ENCODE measurements at regions not wholly inside any gene's neighbourhood (a gene's known extent, or its start where the extent isn't known, plus 50 kb on each side); places are given as distances from the start of the nearest gene placed in this dataset.
A peak's percentile ranks its signal among the peaks of the same experiment; 100 is the strongest.

- no peak overlapping the region for H3K4me3 ChIP-seq (ENCODE audit: low read depth, low read length)
- no peak for DNase-seq (ENCODE audit: low read depth)
- TF ChIP-seq, protein P1, sequence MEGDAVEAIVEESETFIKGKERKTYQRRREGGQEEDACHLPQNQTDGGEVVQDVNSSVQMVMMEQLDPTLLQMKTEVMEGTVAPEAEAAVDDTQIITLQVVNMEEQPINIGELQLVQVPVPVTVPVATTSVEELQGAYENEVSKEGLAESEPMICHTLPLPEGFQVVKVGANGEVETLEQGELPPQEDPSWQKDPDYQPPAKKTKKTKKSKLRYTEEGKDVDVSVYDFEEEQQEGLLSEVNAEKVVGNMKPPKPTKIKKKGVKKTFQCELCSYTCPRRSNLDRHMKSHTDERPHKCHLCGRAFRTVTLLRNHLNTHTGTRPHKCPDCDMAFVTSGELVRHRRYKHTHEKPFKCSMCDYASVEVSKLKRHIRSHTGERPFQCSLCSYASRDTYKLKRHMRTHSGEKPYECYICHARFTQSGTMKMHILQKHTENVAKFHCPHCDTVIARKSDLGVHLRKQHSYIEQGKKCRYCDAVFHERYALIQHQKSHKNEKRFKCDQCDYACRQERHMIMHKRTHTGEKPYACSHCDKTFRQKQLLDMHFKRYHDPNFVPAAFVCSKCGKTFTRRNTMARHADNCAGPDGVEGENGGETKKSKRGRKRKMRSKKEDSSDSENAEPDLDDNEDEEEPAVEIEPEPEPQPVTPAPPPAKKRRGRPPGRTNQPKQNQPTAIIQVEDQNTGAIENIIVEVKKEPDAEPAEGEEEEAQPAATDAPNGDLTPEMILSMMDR (conservative IDR thresholded peaks at IDR 0.05; ENCODE audit: low read depth, low read length), result no peak
Measured at GRCh38 chr6:43843097-43843645, 73.2 kb downstream of the VEGFA start.

- TF ChIP-seq, protein P1 (conservative IDR thresholded peaks at IDR 0.05; ENCODE audit: low read depth, low read length), result no peak
- no peak overlapping the region for H3K4me3 ChIP-seq (ENCODE audit: low read depth, low read length)
- DNase-seq (ENCODE audit: low read depth), result no peak
Measured at GRCh38 chr6:43842231-43842794, 72.3 kb downstream of the VEGFA start.

GRCh38 chr6:43840490-43841218, 70.6 kb downstream of the VEGFA start:
- TF ChIP-seq, protein P1 (conservative IDR thresholded peaks at IDR 0.05; ENCODE audit: low read depth, low read length), result no peak
- DNase-seq (ENCODE audit: low read depth), result no peak
- no peak overlapping the region for H3K4me3 ChIP-seq (ENCODE audit: low read depth, low read length)

GRCh38 chr6:43838276-43839036, 68.4 kb downstream of the VEGFA start:
- no peak overlapping the region for H3K4me3 ChIP-seq (ENCODE audit: low read depth, low read length)
- DNase-seq (ENCODE audit: low read depth), result no peak
- TF ChIP-seq, protein P1 (conservative IDR thresholded peaks at IDR 0.05; ENCODE audit: low read depth, low read length), result peak; percentile 61

DNA sequence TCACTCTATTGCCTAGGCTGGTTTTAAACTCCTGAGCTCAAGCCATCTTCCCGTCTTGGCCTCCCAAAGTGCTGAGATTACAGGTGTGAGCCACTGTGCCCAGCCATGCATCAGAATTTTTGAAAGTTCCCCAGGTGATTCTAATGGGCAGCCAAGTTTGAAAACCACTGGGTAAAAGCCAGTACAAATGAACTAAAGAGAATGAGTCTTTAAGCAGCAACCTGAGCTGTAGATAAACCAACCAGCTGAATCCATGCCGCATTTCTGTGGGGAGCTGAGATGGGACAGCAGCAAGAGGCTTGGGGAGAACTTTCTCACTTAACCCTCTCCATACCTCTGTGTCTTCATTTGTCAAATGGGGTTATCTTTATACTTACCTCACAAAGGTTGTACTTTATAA, 67.5 kb downstream of the VEGFA start:
- H3K4me3 ChIP-seq (ENCODE audit: low read depth, low read length), result no peak overlapping the region
- DNase-seq (ENCODE audit: low read depth), result no peak
- TF ChIP-seq, protein P1 (conservative IDR thresholded peaks at IDR 0.05; ENCODE audit: low read depth, low read length), result no peak

DNA sequence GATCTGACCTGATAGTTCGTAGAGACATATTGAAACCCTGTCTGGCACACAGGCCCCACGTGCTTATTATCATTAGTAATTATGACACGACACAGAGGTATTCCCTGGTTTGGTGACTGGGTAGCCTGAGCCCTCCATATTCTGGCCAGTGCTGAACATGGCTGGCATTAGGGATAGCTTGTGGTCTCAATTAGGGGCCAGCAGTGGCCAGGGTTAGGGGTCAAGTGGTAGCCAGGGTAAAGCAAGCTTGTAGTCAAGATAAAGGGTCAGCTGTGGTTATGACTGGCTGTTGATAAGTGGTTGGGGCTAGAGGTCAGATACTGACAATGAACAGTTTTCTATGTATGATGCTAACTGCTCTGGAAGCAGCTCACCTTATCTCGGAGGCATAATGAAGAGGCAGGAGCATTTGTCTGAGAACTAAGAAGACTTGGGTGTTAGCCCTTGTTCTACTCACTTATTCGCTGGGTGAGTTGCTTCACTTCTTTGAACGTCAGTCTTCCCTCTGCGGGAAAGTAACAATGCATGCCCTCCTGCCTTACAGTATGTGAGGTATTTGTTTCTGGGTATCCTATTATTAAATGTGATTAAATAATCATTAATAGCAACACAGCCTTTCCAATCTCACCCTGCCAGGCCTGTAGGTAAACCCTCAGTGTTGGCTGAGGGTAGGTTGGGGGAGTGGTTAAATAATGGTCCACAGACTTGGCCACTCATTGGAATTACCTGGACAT, 66.7 kb downstream of the VEGFA start:
- no peak for DNase-seq (ENCODE audit: low read depth)
- TF ChIP-seq, protein P1 (conservative IDR thresholded peaks at IDR 0.05; ENCODE audit: low read depth, low read length), result no peak
- H3K4me3 ChIP-seq (ENCODE audit: low read depth, low read length), result no peak overlapping the region
